Fibroblast of lung (primary cell): ENCODE measurements at regions not wholly inside any gene's neighbourhood (a gene's known extent, or its start where the extent isn't known, plus 50 kb on each side); places are given as distances from the start of the nearest gene placed in this dataset.
"Not testable (repeated sequence)": the region's sequence is repeated elsewhere in the genome, so short reads cannot be mapped to it uniquely, and the experiment has no call there.

Source experiments
- DNase-seq, 2 donors: peaks; one replicate each; pipeline versions ENCODE4 v3.0.0 to v3.0.0-alpha.2; 2010; ENCODE audit warnings: low read depth in 2 of 2
- H2AFZ ChIP-seq: 2 replicates; pipeline ENCODE4 v1.5.1; 2012; ENCODE audit warnings: low read length, control low read depth, inconsistent platforms
- H3K27ac ChIP-seq: 2 replicates; pipeline ENCODE4 v1.5.1; 2011; ENCODE audit warnings: low read length, control low read depth; ENCODE audit not compliant: insufficient read depth
- H3K27me3 ChIP-seq: 2 replicates; pipeline ENCODE4 v1.5.1; 2011; ENCODE audit warnings: mild to moderate bottlenecking, low read length; ENCODE audit not compliant: control insufficient read depth, insufficient read depth
- H3K36me3 ChIP-seq: 2 replicates; pipeline ENCODE4 v1.5.1; 2011; ENCODE audit warnings: low read length; ENCODE audit not compliant: control insufficient read depth, insufficient read depth
- H3K4me1 ChIP-seq: 2 replicates; pipeline ENCODE4 v1.5.1; 2011; ENCODE audit warnings: low read length; ENCODE audit not compliant: control insufficient read depth, insufficient read depth; ENCODE audit errors: extremely low read depth
- H3K4me2 ChIP-seq: 2 replicates; pipeline ENCODE4 v1.5.1; 2011; ENCODE audit warnings: low read length, control low read depth; ENCODE audit not compliant: insufficient read depth; ENCODE audit errors: extremely low read depth
- H3K4me3 ChIP-seq, 4 experiments: fragments of 200-600 bp in 1 of 4; sonication (generic) in 1 of 4; replicated peaks in 1 of 4; 2 replicates each; pipeline ENCODE4 v1.5.1; 2011 to 2016; ENCODE audit warnings: low read length in 4 of 4, low read depth in 3 of 4, mild to moderate bottlenecking in 3 of 4, control low read depth in 2 of 4, inconsistent platforms in 1 of 4, mixed read lengths in 1 of 4; ENCODE audit not compliant: insufficient read depth in 1 of 4; ENCODE audit errors: control extremely low read depth in 1 of 4
- H3K79me2 ChIP-seq: 2 replicates; pipeline ENCODE4 v1.5.1; 2012; ENCODE audit warnings: mild to moderate bottlenecking, low read length, inconsistent platforms; ENCODE audit not compliant: control insufficient read depth, insufficient read depth
- H3K9ac ChIP-seq: 2 replicates; pipeline ENCODE4 v1.5.1; 2011; ENCODE audit warnings: mild to moderate bottlenecking, low read length, control low read depth; ENCODE audit not compliant: insufficient read depth
- H3K9me3 ChIP-seq: 2 replicates; pipeline ENCODE4 v1.5.1; 2012; ENCODE audit warnings: low read depth, low read length; ENCODE audit not compliant: control insufficient read depth, insufficient read depth
- H4K20me1 ChIP-seq: 2 replicates; pipeline ENCODE4 v1.5.1; 2011; ENCODE audit warnings: low read length; ENCODE audit not compliant: control insufficient read depth, insufficient read depth; ENCODE audit errors: extremely low read depth
- EZH2 ChIP-seq: IDR thresholded peaks from 2 replicates; pipeline ENCODE4 v1.5.1; 2012; ENCODE audit warnings: low read length, control low read depth, mild to moderate bottlenecking; ENCODE audit errors: missing control alignments
- TF ChIP-seq, protein P1 (sequence below), 2 donors: IDR thresholded peaks in 1 of 2; conservative IDR thresholded peaks in 1 of 2; 1 replicate in 1 of 2; 2 replicates in 1 of 2; pipeline ENCODE4 v1.5.1; 2011 to 2012; ENCODE audit warnings: low read length in 2 of 2, control low read depth in 1 of 2, inconsistent platforms in 1 of 2, low read depth in 1 of 2, mild to moderate bottlenecking in 1 of 2

DNA sequence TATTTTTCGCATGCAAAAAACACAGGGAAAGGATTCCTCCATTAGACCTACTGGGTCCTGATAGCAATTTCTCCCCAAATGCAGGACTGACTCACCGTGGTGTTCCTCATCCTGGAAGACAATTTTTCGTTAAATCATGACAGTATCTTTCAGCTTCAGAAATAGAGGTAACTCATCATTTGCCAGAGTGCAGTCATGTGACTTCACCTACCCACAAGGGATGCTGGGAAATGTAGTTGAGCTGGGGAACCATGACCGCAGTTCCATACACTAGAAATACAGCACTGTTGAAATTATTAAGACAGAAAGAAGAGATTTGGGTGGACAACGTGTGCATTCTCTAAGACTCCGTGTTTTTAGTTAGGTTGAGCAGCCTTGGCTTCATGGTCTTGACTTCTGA, 269.5 kb upstream of the USP9Y start:
- Histone ChIP-seq H3K36me3 (no peaks in the 10 kb centered on the region), H3K79me2 (no peaks in the 10 kb centered on the region), H2AFZ (no peak overlapping the region), H3K4me2 (no peak overlapping the region), H3K9ac (no peak overlapping the region), H3K4me3 (no peak overlapping the region), H4K20me1 (no peaks in the 10 kb centered on the region), H3K27me3 (no peaks in the 10 kb centered on the region), H3K27ac (no peak overlapping the region), H3K9me3 (no peaks in the 10 kb centered on the region), H3K4me1 (no peaks in the 10 kb centered on the region)
- DNase-seq: no peak
- TF ChIP-seq, protein P1, sequence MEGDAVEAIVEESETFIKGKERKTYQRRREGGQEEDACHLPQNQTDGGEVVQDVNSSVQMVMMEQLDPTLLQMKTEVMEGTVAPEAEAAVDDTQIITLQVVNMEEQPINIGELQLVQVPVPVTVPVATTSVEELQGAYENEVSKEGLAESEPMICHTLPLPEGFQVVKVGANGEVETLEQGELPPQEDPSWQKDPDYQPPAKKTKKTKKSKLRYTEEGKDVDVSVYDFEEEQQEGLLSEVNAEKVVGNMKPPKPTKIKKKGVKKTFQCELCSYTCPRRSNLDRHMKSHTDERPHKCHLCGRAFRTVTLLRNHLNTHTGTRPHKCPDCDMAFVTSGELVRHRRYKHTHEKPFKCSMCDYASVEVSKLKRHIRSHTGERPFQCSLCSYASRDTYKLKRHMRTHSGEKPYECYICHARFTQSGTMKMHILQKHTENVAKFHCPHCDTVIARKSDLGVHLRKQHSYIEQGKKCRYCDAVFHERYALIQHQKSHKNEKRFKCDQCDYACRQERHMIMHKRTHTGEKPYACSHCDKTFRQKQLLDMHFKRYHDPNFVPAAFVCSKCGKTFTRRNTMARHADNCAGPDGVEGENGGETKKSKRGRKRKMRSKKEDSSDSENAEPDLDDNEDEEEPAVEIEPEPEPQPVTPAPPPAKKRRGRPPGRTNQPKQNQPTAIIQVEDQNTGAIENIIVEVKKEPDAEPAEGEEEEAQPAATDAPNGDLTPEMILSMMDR (conservative IDR thresholded peaks at IDR 0.05 in 1 of 2, IDR thresholded peaks at IDR 0.05 in 1 of 2; ENCODE audit: low read depth in 1 of 2, low read length in 2 of 2): no peak
- TF ChIP-seq EZH2: no peak

DNA sequence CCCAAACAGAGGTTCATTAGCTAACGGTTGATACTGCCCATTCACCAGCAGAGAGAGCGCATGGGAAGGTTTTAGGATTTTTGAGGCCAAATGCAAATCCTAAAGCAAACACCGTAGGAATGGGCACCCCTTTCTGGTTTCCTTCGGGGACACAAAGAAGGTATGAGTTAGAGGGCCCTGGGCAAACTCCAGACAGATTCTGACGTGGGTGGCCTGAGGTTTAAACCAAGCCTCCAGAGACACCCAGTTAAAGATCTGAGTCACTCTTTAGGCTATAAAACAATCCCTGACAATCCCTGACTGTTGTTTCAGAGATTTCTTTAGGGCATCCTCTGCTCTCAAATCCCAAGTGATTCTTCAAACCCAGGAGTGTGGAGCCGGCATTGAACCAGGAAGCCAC, 262.2 kb upstream of the USP9Y start:
- H3K4me2 ChIP-seq, H3K36me3 ChIP-seq, H3K4me3 ChIP-seq, H2AFZ ChIP-seq, H3K9me3 ChIP-seq, H4K20me1 ChIP-seq, H3K79me2 ChIP-seq, DNase-seq, H3K27ac ChIP-seq, H3K4me1 ChIP-seq, H3K9ac ChIP-seq, H3K27me3 ChIP-seq: not testable (repeated sequence)

GRCh38 chrY:12444200-12444599, 256.8 kb upstream of the USP9Y start:
- H3K36me3 ChIP-seq: no peaks in the 10 kb centered on the region
- no peaks in the 10 kb centered on the region for H3K27me3 ChIP-seq
- H3K79me2 ChIP-seq: no peaks in the 10 kb centered on the region
- no peak overlapping the region for H2AFZ ChIP-seq
- H3K27ac ChIP-seq: no peak overlapping the region
- H3K9ac ChIP-seq: no peak overlapping the region
- H3K4me1 ChIP-seq: no peaks in the 10 kb centered on the region
- DNase-seq: no peak
- no peak overlapping the region for H3K4me3 ChIP-seq
- TF ChIP-seq, protein P1 (conservative IDR thresholded peaks at IDR 0.05 in 1 of 2, IDR thresholded peaks at IDR 0.05 in 1 of 2; ENCODE audit: low read depth in 1 of 2, low read length in 2 of 2): no peak
- no peak for TF ChIP-seq EZH2
- no peaks in the 10 kb centered on the region for H3K9me3 ChIP-seq
- H4K20me1 ChIP-seq: no peaks in the 10 kb centered on the region
- H3K4me2 ChIP-seq: no peak overlapping the region

DNA sequence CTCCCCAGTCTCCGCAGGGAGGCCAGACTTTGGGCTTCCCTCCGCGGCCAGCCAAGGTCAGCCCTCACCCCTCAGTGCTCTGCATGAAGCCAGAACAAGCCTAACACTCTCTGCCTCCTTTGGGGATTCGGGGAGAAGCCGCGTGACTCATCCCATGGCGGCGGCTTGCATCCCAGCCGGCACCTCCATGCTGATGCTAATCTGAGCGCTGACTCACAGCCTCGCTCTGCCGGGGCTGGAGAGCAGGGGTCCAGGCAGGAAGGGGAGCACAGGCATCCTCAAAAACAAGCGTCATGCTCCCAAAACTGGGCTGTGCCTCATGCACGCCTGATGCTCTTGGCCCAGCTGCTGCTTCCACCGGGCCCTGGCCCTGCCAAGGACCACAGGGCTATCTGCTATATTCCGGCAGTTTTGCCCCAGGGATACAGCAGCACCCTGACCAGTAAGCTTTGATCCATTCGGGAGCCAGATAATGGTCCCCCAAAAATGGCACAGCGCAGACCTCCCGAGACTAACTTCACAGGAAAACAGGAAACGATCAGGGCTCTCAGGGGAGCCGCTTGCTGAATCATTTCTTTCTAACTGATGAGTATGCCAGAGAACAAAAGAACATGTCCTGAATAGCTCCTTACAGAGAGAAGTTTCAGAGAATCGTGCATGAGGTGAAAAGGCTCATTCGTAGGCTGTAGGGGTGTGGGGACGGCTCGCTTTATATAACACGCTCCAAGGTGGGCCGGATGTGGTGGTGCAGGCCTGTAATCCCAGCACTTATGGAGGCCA, 254.4 kb upstream of the USP9Y start:
- not testable (repeated sequence) for H3K36me3 ChIP-seq, H3K27me3 ChIP-seq, H3K79me2 ChIP-seq, H3K4me2 ChIP-seq, H2AFZ ChIP-seq, H4K20me1 ChIP-seq, H3K9ac ChIP-seq, DNase-seq, H3K4me1 ChIP-seq, H3K9me3 ChIP-seq, H3K4me3 ChIP-seq, H3K27ac ChIP-seq

- H3K4me2 ChIP-seq, H3K9ac ChIP-seq, H3K27ac ChIP-seq, H3K9me3 ChIP-seq, H3K79me2 ChIP-seq, DNase-seq, H3K4me1 ChIP-seq, H3K4me3 ChIP-seq, H3K36me3 ChIP-seq, H3K27me3 ChIP-seq, H2AFZ ChIP-seq, H4K20me1 ChIP-seq: not testable (repeated sequence)
These were observed 252.5 kb upstream of the USP9Y start for GRCh38 chrY:12448561-12448960.
